Kidney (tissue), 13 donors: ENCODE measurements at regions not wholly inside any gene's neighbourhood (a gene's known extent, or its start where the extent isn't known, plus 50 kb on each side); places are given as distances from the start of the nearest gene placed in this dataset.

Experiments
- DNase-seq, 5 donors: peaks; one replicate each; pipeline ENCODE4 v3.0.0-alpha.2; 2013 to 2020
- FAIRE-seq: peaks from 2 replicates; lab custom pipeline; 2012; peaks lifted over from hg19 to GRCh38; lab: Jason Lieb, UNC
- H3K27ac ChIP-seq, 2 donors: one replicate each; pipeline ENCODE4 v1.7.0; 2013; ENCODE audit warnings: low read depth in 2 of 2, low read length in 2 of 2, inconsistent platforms in 1 of 2
- H3K27me3 ChIP-seq: one replicate; pipeline ENCODE4 v1.7.1; 2013; ENCODE audit warnings: low read length, inconsistent platforms; ENCODE audit not compliant: control insufficient read depth, insufficient read depth
- H3K36me3 ChIP-seq, 3 donors: one replicate each; pipeline versions ENCODE4 v1.7.0 to v1.7.1; 2013; ENCODE audit warnings: low read length in 3 of 3, control low read depth in 1 of 3, inconsistent platforms in 1 of 3; ENCODE audit not compliant: insufficient read depth in 3 of 3, control insufficient read depth in 2 of 3
- H3K4me1 ChIP-seq, 3 donors: one replicate each; pipeline versions ENCODE4 v1.7.0 to v1.7.1; 2013; ENCODE audit warnings: low read length in 3 of 3, inconsistent platforms in 1 of 3, low read depth in 1 of 3; ENCODE audit not compliant: control insufficient read depth in 2 of 3, insufficient read depth in 2 of 3
- H3K4me3 ChIP-seq, 3 donors: one replicate each; pipeline versions ENCODE4 v1.7.0 to v1.8.1; 2013; ENCODE audit warnings: low read length in 3 of 3, control low read depth in 1 of 3, inconsistent platforms in 1 of 3
- H3K9ac ChIP-seq, 3 donors: one replicate each; pipeline versions ENCODE4 v1.7.0 to v1.7.1; 2013; ENCODE audit warnings: low read length in 3 of 3, control low read depth in 1 of 3, inconsistent platforms in 1 of 3
- H3K9me3 ChIP-seq, 3 donors: one replicate each; pipeline versions ENCODE4 v1.7.0 to v1.7.1; 2013; ENCODE audit warnings: low read length in 3 of 3, control low read depth in 1 of 3, inconsistent platforms in 1 of 3; ENCODE audit not compliant: control insufficient read depth in 2 of 3, insufficient read depth in 1 of 3
- CTCF ChIP-seq: IDR thresholded peaks from 3 replicates; pipeline ENCODE4 v1.5.1; 2012; ENCODE audit warnings: mild to moderate bottlenecking, moderate library complexity, borderline replicate concordance; ENCODE audit not compliant: insufficient read depth; ENCODE audit errors: extremely low read depth
- intact Hi-C: fragments of 100-400 bp; cut with DNase I; formaldehyde crosslinking; loops from one replicate; pipeline ENCODE4 v1.11.1; 2022
- donor health status: control.
- donor health status: control.
- donor health status: control.
- donor health status: control.
- donor health status: control.
- donor health status: DM: yes; HTN: yes; CAD: no.
- donor health status: Normal renal cell carcinoma (clear cell type).

- H3K27me3 ChIP-seq: no peaks in the 10 kb centered on the region
- H3K27ac ChIP-seq: no peak overlapping the region
- H3K9me3 ChIP-seq: peaks cover 0 to 4% (median 0%) of the 10 kb centered on the region in 3 donors
- FAIRE-seq (no peak), DNase-seq (peak in 1 of 5 donors; percentile 39)
- intact Hi-C loops: no loop called here
- no peak overlapping the region for H3K4me3 ChIP-seq
- TF ChIP-seq CTCF: no peak
- H3K36me3 ChIP-seq: no peaks in the 10 kb centered on the region
- H3K9ac ChIP-seq: no peak overlapping the region
- no peaks in the 10 kb centered on the region for H3K4me1 ChIP-seq
Measured at GRCh38 chr22:48675141-48675829, 1152.4 kb downstream of the BRD1 start.

GRCh38 chr22:48673806-48674500 is 1153.7 kb downstream of the BRD1 start:
- Histone ChIP-seq H3K36me3 (no peaks in the 10 kb centered on the region), H3K27me3 (no peaks in the 10 kb centered on the region), H3K4me3 (no peak overlapping the region), H3K9ac (no peak overlapping the region), H3K4me1 (no peaks in the 10 kb centered on the region), H3K9me3 (peaks cover 0 to 4% (median 0%) of the 10 kb centered on the region in 3 donors), H3K27ac (no peak overlapping the region)
- no peak for FAIRE-seq
- intact Hi-C loops: no loop called here
- no peak for TF ChIP-seq CTCF
- DNase-seq: peak in 1 of 5 donors; percentile 48

- FAIRE-seq: no peak
- H3K27me3 ChIP-seq: no peaks in the 10 kb centered on the region
Measured at GRCh38 chr22:48672387-48672786, 1155.3 kb downstream of the BRD1 start.

More at GRCh38 chr22:48672387-48672786, 1155.3 kb downstream of the BRD1 start:
- H3K9ac ChIP-seq: no peak overlapping the region
- DNase-seq: no peak
- no peaks in the 10 kb centered on the region for H3K4me1 ChIP-seq
- peaks cover 0 to 4% (median 0%) of the 10 kb centered on the region in 3 donors for H3K9me3 ChIP-seq
- no peak overlapping the region for H3K27ac ChIP-seq
- intact Hi-C loops: no loop called here
- H3K4me3 ChIP-seq: no peak overlapping the region
- no peak for TF ChIP-seq CTCF
- no peaks in the 10 kb centered on the region for H3K36me3 ChIP-seq
